SH-SY5Y (cell line): ENCODE measurements at regions not wholly inside any gene's neighbourhood (a gene's known extent, or its start where the extent isn't known, plus 50 kb on each side); places are given as distances from the start of the nearest gene placed in this dataset.

Experiments used
- GATA2 ChIP-seq: IDR thresholded peaks from 2 replicates; pipeline ENCODE4 v1.6.1; 2011; ENCODE audit warnings: mild to moderate bottlenecking, low read depth, low read length
- GATA3 ChIP-seq: IDR thresholded peaks from 2 replicates; pipeline ENCODE4 v1.6.1; 2011; ENCODE audit warnings: low read depth, mild to moderate bottlenecking, low read length, moderate library complexity

- TF ChIP-seq GATA3 (no peak), GATA2 (no peak)
Measured at GRCh38 chr14:40842816-40843215, 763.9 kb upstream of the LRFN5 start.

- TF ChIP-seq GATA2 = no peak
- TF ChIP-seq GATA3 = no peak
Measured at GRCh38 chr14:40841886-40842285, 764.8 kb upstream of the LRFN5 start.

GRCh38 chr14:40838601-40839000 lies 768.1 kb upstream of the LRFN5 start:
- TF ChIP-seq GATA3 (no peak), GATA2 (no peak)

- TF ChIP-seq GATA3 (no peak), GATA2 (no peak)
Measured at GRCh38 chr14:40806471-40806870, 800.2 kb upstream of the LRFN5 start.

- no peak for TF ChIP-seq GATA2
- TF ChIP-seq GATA3 = no peak
Measured at GRCh38 chr14:40796168-40796567, 810.5 kb upstream of the LRFN5 start.

- no peak for TF ChIP-seq GATA3
- no peak for TF ChIP-seq GATA2
Measured at GRCh38 chr14:40784860-40785259, 821.8 kb upstream of the LRFN5 start.

- TF ChIP-seq GATA3 (no peak), GATA2 (no peak)
Measured at GRCh38 chr14:40762685-40763084, 844.0 kb upstream of the LRFN5 start.

- TF ChIP-seq GATA3 (no peak), GATA2 (no peak)
Measured at GRCh38 chr14:40762177-40762576, 844.5 kb upstream of the LRFN5 start.

- TF ChIP-seq GATA2 (no peak), GATA3 (no peak)
Measured at GRCh38 chr14:40760704-40761103, 846.0 kb upstream of the LRFN5 start.

- TF ChIP-seq GATA2 (no peak), GATA3 (no peak)
Measured at GRCh38 chr14:40758076-40758475, 848.6 kb upstream of the LRFN5 start.

- TF ChIP-seq GATA3 = no peak
Measured at GRCh38 chr14:40757376-40757950, 849.2 kb upstream of the LRFN5 start.

- TF ChIP-seq GATA2 (no peak), GATA3 (no peak)
Measured at GRCh38 chr14:40733206-40733605, 873.5 kb upstream of the LRFN5 start.

GRCh38 chr14:40727107-40727506 lies 879.6 kb upstream of the LRFN5 start:
- TF ChIP-seq GATA3 (no peak), GATA2 (no peak)

- no peak for TF ChIP-seq GATA3
- no peak for TF ChIP-seq GATA2
Measured at GRCh38 chr14:40713387-40713786, 893.3 kb upstream of the LRFN5 start.

- TF ChIP-seq GATA2 (no peak), GATA3 (no peak)
Measured at GRCh38 chr14:40697231-40697630, 909.4 kb upstream of the LRFN5 start.

GRCh38 chr14:40694023-40694422 lies 912.7 kb upstream of the LRFN5 start:
- TF ChIP-seq GATA3 (no peak), GATA2 (no peak)
